A549 (cell line): ENCODE measurements at regions not wholly inside any gene's neighbourhood (a gene's known extent, or its start where the extent isn't known, plus 50 kb on each side); places are given as distances from the start of the nearest gene placed in this dataset.

ENCODE experiments used
- CHD2 ChIP-seq: fragments of 150-350 bp; IDR thresholded peaks from 2 replicates; pipeline ENCODE4 v1.6.1; 2014; ENCODE audit warnings: low read length; ENCODE audit not compliant: partially characterized antibody
- HDAC2 ChIP-seq: fragments of 200-600 bp; sonication (generic); IDR thresholded peaks from 2 replicates; pipeline ENCODE4 v1.6.1; 2016
- MAFK ChIP-seq: fragments of 450-650 bp; IDR thresholded peaks from 2 replicates; pipeline ENCODE4 v1.6.1; 2014; ENCODE audit not compliant: partially characterized antibody
- NR3C1 ChIP-seq: fragments of >200 bp; sonication (Bioruptor Twin); formaldehyde crosslinking; IDR thresholded peaks from 3 replicates; pipeline ENCODE4 v1.6.1; 2017
- POLR2A ChIP-seq: IDR thresholded peaks from 2 replicates; pipeline ENCODE4 v1.6.1; 2012; ENCODE audit warnings: mild to moderate bottlenecking, low read length
- TF ChIP-seq, protein P1 (sequence below): fragments of >200 bp; sonication (Bioruptor Twin); formaldehyde crosslinking; IDR thresholded peaks from 3 replicates; pipeline ENCODE4 v1.5.1; 2016
- TF ChIP-seq, protein P2 (sequence below): IDR thresholded peaks from 2 replicates; pipeline ENCODE4 v1.6.1; 2012; ENCODE audit warnings: low read depth, borderline replicate concordance

DNA sequence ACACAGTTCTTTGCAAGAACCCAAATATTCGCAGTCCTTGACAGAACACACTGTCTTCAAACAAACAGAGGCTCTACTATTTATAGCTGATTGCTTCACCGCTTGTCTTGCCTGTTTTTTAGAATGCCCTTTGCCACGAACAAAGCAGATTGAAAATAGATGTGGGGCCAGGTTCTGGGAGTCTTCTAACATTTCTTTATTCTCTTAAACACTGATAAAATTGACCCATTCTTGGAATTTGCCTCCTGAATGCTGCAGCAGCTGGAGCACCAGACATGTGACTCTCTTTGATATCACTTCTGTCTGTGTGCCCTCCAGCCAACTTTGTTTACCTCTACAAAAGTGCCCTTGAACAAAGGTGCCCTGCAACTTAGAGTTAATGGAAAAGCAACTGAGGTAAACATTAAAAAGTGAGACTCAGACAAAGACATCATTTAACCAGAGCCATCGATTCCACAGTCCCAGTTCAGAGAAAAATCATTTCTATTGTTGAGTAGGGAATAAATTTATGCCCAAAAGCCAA lies 64.2 kb upstream of the SPP1 start:
- TF ChIP-seq, protein P1, sequence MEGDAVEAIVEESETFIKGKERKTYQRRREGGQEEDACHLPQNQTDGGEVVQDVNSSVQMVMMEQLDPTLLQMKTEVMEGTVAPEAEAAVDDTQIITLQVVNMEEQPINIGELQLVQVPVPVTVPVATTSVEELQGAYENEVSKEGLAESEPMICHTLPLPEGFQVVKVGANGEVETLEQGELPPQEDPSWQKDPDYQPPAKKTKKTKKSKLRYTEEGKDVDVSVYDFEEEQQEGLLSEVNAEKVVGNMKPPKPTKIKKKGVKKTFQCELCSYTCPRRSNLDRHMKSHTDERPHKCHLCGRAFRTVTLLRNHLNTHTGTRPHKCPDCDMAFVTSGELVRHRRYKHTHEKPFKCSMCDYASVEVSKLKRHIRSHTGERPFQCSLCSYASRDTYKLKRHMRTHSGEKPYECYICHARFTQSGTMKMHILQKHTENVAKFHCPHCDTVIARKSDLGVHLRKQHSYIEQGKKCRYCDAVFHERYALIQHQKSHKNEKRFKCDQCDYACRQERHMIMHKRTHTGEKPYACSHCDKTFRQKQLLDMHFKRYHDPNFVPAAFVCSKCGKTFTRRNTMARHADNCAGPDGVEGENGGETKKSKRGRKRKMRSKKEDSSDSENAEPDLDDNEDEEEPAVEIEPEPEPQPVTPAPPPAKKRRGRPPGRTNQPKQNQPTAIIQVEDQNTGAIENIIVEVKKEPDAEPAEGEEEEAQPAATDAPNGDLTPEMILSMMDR: no peak
- no peak for TF ChIP-seq CHD2
- no peak for TF ChIP-seq MAFK
- TF ChIP-seq NR3C1: no peak
- TF ChIP-seq POLR2A: no peak
- TF ChIP-seq, protein P2, sequence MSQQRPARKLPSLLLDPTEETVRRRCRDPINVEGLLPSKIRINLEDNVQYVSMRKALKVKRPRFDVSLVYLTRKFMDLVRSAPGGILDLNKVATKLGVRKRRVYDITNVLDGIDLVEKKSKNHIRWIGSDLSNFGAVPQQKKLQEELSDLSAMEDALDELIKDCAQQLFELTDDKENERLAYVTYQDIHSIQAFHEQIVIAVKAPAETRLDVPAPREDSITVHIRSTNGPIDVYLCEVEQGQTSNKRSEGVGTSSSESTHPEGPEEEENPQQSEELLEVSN: no peak
- no peak for TF ChIP-seq HDAC2
